RWPE2 (cell line): ENCODE measurements at regions not wholly inside any gene's neighbourhood (a gene's known extent, or its start where the extent isn't known, plus 50 kb on each side); places are given as distances from the start of the nearest gene placed in this dataset.

ENCODE experiments used
- ATAC-seq: fragments of 200-7000 bp; cut with Tn5 transposase; 3 replicates; pipeline ENCODE4 v1.9.1; 2021; ENCODE audit warnings: low read depth
- DNase-seq: peaks from one replicate; pipeline ENCODE4 v3.0.0-alpha.2; 2020; ENCODE audit warnings: low spot score
- H3K27ac ChIP-seq: fragments of 450-650 bp; 2 replicates; pipeline ENCODE4 v1.5.1; 2017; ENCODE audit warnings: mild to moderate bottlenecking; ENCODE audit not compliant: poor library complexity, severe bottlenecking
- H3K27me3 ChIP-seq: fragments of 250-450 bp; sonication (Bioruptor Pico); 2 replicates; pipeline ENCODE4 v1.5.1; 2021; ENCODE audit warnings: mild to moderate bottlenecking, moderate library complexity; ENCODE audit not compliant: insufficient read depth, poor library complexity, severe bottlenecking
- H3K36me3 ChIP-seq: fragments of 250-450 bp; sonication (Bioruptor Pico); 2 replicates; pipeline ENCODE4 v1.5.1; 2020; ENCODE audit warnings: low read depth, mild to moderate bottlenecking, moderate library complexity
- H3K4me1 ChIP-seq: fragments of 250-450 bp; sonication (Bioruptor Pico); 2 replicates; pipeline ENCODE4 v1.5.1; 2021; ENCODE audit warnings: mild to moderate bottlenecking, moderate library complexity; ENCODE audit not compliant: insufficient read depth, poor library complexity, severe bottlenecking
- H3K4me3 ChIP-seq: fragments of 250-450 bp; sonication (Bioruptor Pico); 2 replicates; pipeline ENCODE4 v1.5.1; 2021; ENCODE audit warnings: mild to moderate bottlenecking, moderate library complexity; ENCODE audit not compliant: severe bottlenecking
- H3K9me3 ChIP-seq: fragments of 250-450 bp; sonication (Bioruptor Pico); 2 replicates; pipeline ENCODE4 v1.5.1; 2021; ENCODE audit warnings: mild to moderate bottlenecking, moderate library complexity; ENCODE audit not compliant: severe bottlenecking
- TF ChIP-seq, protein P1 (sequence below): fragments of 450-650 bp; IDR thresholded peaks from one replicate; pipeline ENCODE4 v1.5.1; 2017; ENCODE audit warnings: mild to moderate bottlenecking, moderate library complexity; ENCODE audit not compliant: poor library complexity, severe bottlenecking

- ATAC-seq, result no peak
- no peak for DNase-seq
- TF ChIP-seq, protein P1, sequence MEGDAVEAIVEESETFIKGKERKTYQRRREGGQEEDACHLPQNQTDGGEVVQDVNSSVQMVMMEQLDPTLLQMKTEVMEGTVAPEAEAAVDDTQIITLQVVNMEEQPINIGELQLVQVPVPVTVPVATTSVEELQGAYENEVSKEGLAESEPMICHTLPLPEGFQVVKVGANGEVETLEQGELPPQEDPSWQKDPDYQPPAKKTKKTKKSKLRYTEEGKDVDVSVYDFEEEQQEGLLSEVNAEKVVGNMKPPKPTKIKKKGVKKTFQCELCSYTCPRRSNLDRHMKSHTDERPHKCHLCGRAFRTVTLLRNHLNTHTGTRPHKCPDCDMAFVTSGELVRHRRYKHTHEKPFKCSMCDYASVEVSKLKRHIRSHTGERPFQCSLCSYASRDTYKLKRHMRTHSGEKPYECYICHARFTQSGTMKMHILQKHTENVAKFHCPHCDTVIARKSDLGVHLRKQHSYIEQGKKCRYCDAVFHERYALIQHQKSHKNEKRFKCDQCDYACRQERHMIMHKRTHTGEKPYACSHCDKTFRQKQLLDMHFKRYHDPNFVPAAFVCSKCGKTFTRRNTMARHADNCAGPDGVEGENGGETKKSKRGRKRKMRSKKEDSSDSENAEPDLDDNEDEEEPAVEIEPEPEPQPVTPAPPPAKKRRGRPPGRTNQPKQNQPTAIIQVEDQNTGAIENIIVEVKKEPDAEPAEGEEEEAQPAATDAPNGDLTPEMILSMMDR, result no peak
- no peaks in the 10 kb centered on the region for H3K9me3 ChIP-seq
- no peaks in the 10 kb centered on the region for H3K4me1 ChIP-seq
- H3K27me3 ChIP-seq, result no peaks in the 10 kb centered on the region
- no peak overlapping the region for H3K27ac ChIP-seq
- H3K36me3 ChIP-seq, result no peaks in the 10 kb centered on the region
- H3K4me3 ChIP-seq, result no peak overlapping the region
Observed at GRCh38 chr7:18081617-18082016, 54.0 kb upstream of the PRPS1L1 start.

- H3K36me3 ChIP-seq, result no peaks in the 10 kb centered on the region
- ATAC-seq (no peak), DNase-seq (no peak)
- TF ChIP-seq, protein P1, result no peak
- no peak overlapping the region for H3K27ac ChIP-seq
- H3K4me1 ChIP-seq, result no peaks in the 10 kb centered on the region
- H3K9me3 ChIP-seq, result no peaks in the 10 kb centered on the region
- peaks cover 3% of the 10 kb centered on the region for H3K27me3 ChIP-seq
- no peak overlapping the region for H3K4me3 ChIP-seq
Observed at GRCh38 chr7:18082169-18082568, 54.5 kb upstream of the PRPS1L1 start.

GRCh38 chr7:18086165-18087025, 58.7 kb upstream of the PRPS1L1 start:
- H3K9me3 ChIP-seq, result no peaks in the 10 kb centered on the region
- no peak overlapping the region for H3K27ac ChIP-seq
- peak overlapping the region; percentile 64 for H3K4me3 ChIP-seq
- ATAC-seq (peak; percentile 78), DNase-seq (no peak)
- H3K36me3 ChIP-seq, result no peaks in the 10 kb centered on the region
- TF ChIP-seq, protein P1, result peak; percentile 27
- H3K4me1 ChIP-seq, result no peaks in the 10 kb centered on the region
- H3K27me3 ChIP-seq, result peaks cover 12% of the 10 kb centered on the region

- ATAC-seq, result peak; percentile 18; the same call in 2 of the 3 replicates
- H3K4me3 ChIP-seq, result peak overlapping the region; percentile 64
- peaks cover 12% of the 10 kb centered on the region for H3K27me3 ChIP-seq
- TF ChIP-seq, protein P1, result no peak
- no peak overlapping the region for H3K27ac ChIP-seq
- H3K4me1 ChIP-seq, result no peaks in the 10 kb centered on the region
- no peaks in the 10 kb centered on the region for H3K9me3 ChIP-seq
- DNase-seq, result no peak
- no peaks in the 10 kb centered on the region for H3K36me3 ChIP-seq
Observed at GRCh38 chr7:18087026-18087686, 59.5 kb upstream of the PRPS1L1 start.
